GM19043 (cell line): ENCODE measurements at regions not wholly inside any gene's neighbourhood (a gene's known extent, or its start where the extent isn't known, plus 50 kb on each side); places are given as distances from the start of the nearest gene placed in this dataset.

Experiments used
- ATAC-seq: cut with Tn5 transposase; IDR thresholded peaks from one replicate; pipeline ENCODE4 v1.9.1; 2021; ENCODE audit warnings: low read depth; ENCODE audit not compliant: unreplicated experiment

GRCh38 chr3:72115307-72115706 is 330.4 kb upstream of the PROK2 start:
- no peak for ATAC-seq

- no peak for ATAC-seq
Measured at GRCh38 chr3:72114773-72115172, 329.8 kb upstream of the PROK2 start.

GRCh38 chr3:72113964-72114363 is 329.0 kb upstream of the PROK2 start:
- ATAC-seq, result no peak

- ATAC-seq, result no peak
Measured at GRCh38 chr3:72113564-72113963, 328.6 kb upstream of the PROK2 start.

- no peak for ATAC-seq
Measured at GRCh38 chr3:72112435-72112834, 327.5 kb upstream of the PROK2 start.

GRCh38 chr3:72111265-72112205 is 326.6 kb upstream of the PROK2 start:
- no peak for ATAC-seq

- ATAC-seq, result no peak
Measured at GRCh38 chr3:72109327-72110259, 324.6 kb upstream of the PROK2 start.

GRCh38 chr3:72105306-72105705 is 320.4 kb upstream of the PROK2 start:
- ATAC-seq, result no peak

GRCh38 chr3:72102112-72102616 is 317.2 kb upstream of the PROK2 start:
- ATAC-seq, result peak; percentile 54

GRCh38 chr3:72101494-72101893 is 316.5 kb upstream of the PROK2 start:
- ATAC-seq, result no peak

- ATAC-seq, result peak; percentile 56
Measured at GRCh38 chr3:72100601-72101187, 315.7 kb upstream of the PROK2 start.

- ATAC-seq, result no peak
Measured at GRCh38 chr3:72100080-72100511, 315.1 kb upstream of the PROK2 start.

- ATAC-seq, result no peak
Measured at GRCh38 chr3:72099326-72100079, 314.6 kb upstream of the PROK2 start.

GRCh38 chr3:72097053-72097452 is 312.1 kb upstream of the PROK2 start:
- ATAC-seq, result no peak

- no peak for ATAC-seq
Measured at GRCh38 chr3:72095521-72095920, 310.6 kb upstream of the PROK2 start.

- no peak for ATAC-seq
Measured at GRCh38 chr3:72093992-72094334, 309.0 kb upstream of the PROK2 start.

- peak; percentile 51 for ATAC-seq
Measured at GRCh38 chr3:72093270-72093991, 308.5 kb upstream of the PROK2 start.

GRCh38 chr3:72092778-72093177 is 307.8 kb upstream of the PROK2 start:
- ATAC-seq, result no peak

GRCh38 chr3:72088486-72089025 is 303.6 kb upstream of the PROK2 start:
- no peak for ATAC-seq
